SK-N-MC (cell line): ENCODE measurements at regions not wholly inside any gene's neighbourhood (a gene's known extent, or its start where the extent isn't known, plus 50 kb on each side); places are given as distances from the start of the nearest gene placed in this dataset.

Experiments
- EZH2 ChIP-seq: fragments of 200-600 bp; sonication (generic); IDR thresholded peaks from one replicate; pipeline ENCODE4 v1.6.1; 2017; ENCODE audit warnings: antibody characterized with exemption
- POLR2AphosphoS5 ChIP-seq: IDR thresholded peaks from 2 replicates; pipeline ENCODE4 v1.6.1; 2012; ENCODE audit warnings: mild to moderate bottlenecking, low read depth, low read length, borderline replicate concordance

DNA sequence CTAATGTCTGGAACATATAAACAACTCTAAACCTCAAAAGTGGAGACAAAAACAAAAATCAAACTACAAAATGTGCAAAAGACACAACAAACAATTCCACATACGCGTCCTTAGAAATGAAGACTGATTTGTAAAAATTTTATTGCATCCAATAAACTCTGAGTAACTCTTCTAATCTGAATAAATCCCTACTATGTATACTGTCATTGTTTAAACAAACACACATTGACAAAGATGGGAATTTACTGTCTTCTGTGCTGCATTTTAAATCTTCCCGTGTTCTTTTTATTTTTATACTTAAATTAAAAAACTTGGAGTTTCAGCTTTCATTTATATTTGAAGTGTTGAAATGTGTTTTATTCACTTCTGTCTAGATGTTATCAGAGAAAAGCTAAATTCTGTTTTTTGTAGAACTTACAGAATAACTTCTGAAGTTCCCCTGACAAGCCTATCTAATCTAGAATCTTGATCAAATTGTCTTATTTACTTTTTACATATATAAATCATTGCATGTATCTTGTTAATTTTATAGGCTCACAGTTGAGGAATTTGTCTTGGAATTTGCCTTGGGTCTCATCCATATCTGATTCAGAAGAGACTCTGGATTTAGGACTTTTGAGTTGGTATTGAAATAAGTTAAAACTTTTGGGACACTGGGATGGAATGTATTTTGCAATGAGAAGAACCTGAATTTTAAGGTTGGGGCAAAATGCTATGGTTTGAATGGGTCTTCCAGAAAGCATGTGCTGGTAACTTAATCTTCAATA, 2064.4 kb upstream of the C9orf72 start:
- no peak for TF ChIP-seq EZH2
- TF ChIP-seq POLR2AphosphoS5: no peak
